H1 (cell line): ENCODE measurements at regions not wholly inside any gene's neighbourhood (a gene's known extent, or its start where the extent isn't known, plus 50 kb on each side); places are given as distances from the start of the nearest gene placed in this dataset.

Experiments used
- HDAC6 ChIP-seq: IDR thresholded peaks from one replicate; pipeline ENCODE4 v1.7.1; 2012; ENCODE audit warnings: low read depth, mild to moderate bottlenecking, inconsistent platforms, low read length, moderate library complexity
- POLR2A ChIP-seq, 2 experiments: IDR thresholded peaks; 1 replicate in 1 of 2; 2 replicates in 1 of 2; pipeline ENCODE4 v1.6.1; 2011; ENCODE audit warnings: low read depth in 2 of 2, low read length in 2 of 2, mild to moderate bottlenecking in 2 of 2; ENCODE audit errors: control extremely low read depth in 1 of 2
- TF ChIP-seq, protein P1 (sequence below): IDR thresholded peaks from 2 replicates; pipeline ENCODE4 v1.6.1; 2012; ENCODE audit warnings: inconsistent platforms

DNA sequence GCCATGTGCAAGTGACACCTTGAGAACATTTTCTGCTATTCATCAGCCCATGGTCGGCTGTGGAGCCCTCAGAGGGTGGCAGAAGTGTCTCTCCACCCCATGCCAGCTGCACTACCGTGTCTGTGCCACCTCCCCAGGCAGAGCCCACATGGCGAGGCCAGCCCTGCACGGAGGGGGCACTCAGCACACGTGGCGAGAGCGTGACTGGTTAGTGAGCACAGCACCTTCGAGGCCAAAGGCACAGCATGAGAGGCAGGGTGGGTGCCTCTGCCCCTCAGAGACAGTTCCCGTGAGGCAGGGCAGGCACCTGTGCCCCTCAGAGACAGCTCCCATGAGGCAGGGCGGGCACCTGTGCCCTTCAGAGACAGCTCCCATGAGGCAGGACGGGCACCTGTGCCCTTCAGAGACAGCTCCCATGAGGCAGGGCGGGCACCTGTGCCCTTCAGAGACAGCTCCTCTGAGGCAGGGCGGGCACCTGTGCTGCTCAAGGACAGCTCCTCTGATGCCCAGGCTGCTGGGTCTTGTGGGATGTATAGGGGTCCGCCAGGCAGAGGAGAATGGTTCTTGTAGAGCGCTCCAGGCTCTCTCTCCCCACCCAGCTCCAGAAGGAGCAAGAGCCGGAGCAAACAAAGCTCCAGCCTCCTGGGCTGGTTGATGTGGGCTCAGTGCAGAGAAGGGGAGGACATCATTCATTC, 179.8 kb upstream of the PPP1R26 start:
- TF ChIP-seq, protein P1, sequence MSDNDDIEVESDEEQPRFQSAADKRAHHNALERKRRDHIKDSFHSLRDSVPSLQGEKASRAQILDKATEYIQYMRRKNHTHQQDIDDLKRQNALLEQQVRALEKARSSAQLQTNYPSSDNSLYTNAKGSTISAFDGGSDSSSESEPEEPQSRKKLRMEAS: no peak
- TF ChIP-seq POLR2A (IDR thresholded peaks at IDR 0.05; ENCODE audit: control extremely low read depth in 1 of 2, low read depth in 2 of 2, low read length in 2 of 2) (no peak), HDAC6 (no peak)
